ENCODE measurements at regions not wholly inside any gene's neighbourhood (a gene's known extent, or its start where the extent isn't known, plus 50 kb on each side); places are given as distances from the start of the nearest gene placed in this dataset.

GRCh38 chr9:87290241-87291052, 207.2 kb upstream of the DAPK1 start:
- DNase-seq: no peak

- DNase-seq: no peak
Measured at GRCh38 chr9:87292449-87293191, 205.0 kb upstream of the DAPK1 start.

DNA sequence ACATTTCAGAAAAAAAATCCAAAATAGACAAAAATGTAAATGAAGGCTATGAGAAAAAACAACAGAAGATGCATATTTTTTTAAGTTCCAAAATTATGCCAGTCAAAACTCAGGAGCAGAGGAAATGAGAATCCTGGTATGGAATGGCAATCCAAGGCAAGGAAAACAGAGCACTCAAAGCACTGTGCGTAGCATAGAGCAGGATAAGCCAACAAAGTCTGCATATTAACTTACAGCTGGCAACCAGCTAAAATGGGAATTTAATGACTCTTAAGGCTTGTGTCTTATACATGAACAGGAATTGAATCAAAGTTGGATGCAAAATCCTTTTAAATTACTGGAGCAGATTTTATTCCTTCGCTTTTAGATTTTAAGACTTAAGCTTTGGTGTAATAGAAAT, 203.5 kb upstream of the DAPK1 start:
- no peak for DNase-seq

DNA sequence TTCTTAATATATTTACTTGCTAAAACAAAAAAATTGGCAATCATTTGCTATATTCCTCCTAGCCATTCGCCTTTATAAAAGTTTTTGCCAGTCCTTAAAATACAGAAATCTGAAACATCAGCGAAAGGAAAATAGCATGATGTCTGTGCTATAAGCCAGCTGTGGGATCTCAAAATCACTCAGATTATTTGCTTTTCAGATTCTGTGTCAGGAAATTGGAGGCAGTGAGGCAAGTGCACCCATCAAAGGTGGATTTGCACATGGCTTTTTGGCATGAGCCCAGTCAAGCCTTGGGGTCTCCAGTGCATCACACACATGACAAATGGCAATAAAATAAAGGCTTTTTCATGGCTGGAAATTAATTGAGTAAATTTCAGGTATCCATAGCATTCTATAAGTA, 196.8 kb upstream of the DAPK1 start:
- DNase-seq: no peak

- DNase-seq: no peak
Measured at GRCh38 chr9:87301371-87301770, 196.3 kb upstream of the DAPK1 start.

- DNase-seq: no peak
Measured at GRCh38 chr9:87305151-87305550, 192.5 kb upstream of the DAPK1 start.

- DNase-seq: no peak
Measured at GRCh38 chr9:87306006-87306405, 191.7 kb upstream of the DAPK1 start.

GRCh38 chr9:87307848-87308247, 189.8 kb upstream of the DAPK1 start:
- no peak for DNase-seq

- no peak for DNase-seq
Measured at GRCh38 chr9:87309236-87309635, 188.4 kb upstream of the DAPK1 start.

DNA sequence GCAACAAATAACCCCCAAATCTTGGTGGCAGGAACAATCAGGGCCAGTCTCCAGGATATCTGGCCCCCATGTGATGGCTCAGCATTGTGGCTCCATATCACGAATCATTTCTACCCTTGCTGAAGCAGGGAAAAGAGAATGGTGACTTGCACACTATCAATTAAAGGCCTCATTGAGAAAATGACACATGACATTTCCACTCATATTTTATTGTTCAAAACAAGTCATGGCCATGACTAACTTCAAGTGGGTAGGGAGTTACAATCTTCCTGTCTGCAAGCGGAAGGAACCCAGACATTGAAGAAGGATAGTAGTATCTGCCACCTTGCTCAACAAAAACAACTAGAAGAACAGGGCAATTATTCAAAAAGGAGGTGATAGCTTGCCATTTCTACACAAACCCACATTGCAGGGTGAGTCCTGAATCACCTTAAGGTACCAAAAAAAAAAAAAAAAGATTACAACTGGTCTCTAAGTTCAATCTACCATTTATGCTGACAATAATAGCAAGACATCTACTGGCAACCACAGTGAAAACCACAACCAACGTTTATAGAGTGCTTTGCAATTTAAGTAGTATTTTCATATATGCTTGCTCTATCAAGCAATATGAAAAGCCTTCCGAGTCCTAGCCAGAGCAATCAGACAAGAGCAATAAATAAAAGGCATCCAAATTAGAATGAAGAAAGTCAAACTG, 186.7 kb upstream of the DAPK1 start:
- DNase-seq: no peak

DNA sequence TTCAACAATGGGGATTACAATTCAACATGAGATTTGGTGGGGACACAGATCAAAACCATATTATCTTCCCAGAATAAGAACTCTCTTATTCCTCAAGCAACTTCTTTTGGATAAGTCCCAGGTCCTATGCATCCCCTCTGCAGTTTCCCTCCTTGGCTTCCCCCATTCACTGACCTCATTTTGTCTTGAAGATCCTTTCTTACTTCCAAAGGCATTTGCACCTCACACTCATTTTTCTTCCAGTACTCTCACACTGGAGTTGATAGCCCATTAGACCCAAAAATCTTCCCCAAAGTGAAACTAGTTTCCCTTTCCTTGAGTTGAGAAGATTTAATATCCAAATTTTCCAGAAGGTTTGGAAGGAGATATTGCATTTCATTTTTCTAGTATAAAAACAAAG, 178.0 kb upstream of the DAPK1 start:
- DNase-seq: no peak

DNA sequence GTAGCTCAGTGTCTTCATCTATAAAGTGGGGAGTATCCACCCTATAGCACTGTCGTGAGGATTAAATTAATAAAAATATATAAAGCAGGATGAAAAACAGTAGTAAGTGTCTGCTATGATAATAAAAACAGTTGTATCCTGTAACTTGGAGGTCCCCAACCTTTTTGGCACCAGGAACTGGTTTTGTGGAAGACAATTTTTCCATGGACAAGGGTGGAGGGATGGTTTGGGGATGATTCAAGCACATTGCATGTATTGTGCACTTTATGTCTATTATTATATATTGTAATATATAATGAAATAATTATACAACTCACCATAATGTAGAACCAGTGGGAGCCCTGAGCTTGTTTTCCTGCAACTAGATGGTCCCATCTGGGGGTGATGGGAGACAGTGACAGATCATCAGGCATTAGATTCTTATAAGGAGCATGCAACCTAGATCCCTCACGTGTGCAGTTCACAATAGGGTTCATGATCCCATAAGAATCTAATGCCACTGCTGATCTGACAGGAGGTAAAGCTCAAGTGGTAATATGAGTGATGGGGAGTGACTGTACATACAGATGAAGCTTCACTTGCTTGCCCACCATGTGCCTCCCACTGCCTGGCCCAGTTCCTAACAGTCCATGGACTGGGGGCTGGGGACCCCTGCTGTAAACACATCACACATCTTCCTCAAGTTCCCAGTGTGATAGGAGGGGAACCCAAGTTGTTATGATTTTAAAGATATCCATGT, 177.4 kb upstream of the DAPK1 start:
- no peak for DNase-seq

- no peak for DNase-seq
Measured at GRCh38 chr9:87322840-87323635, 174.6 kb upstream of the DAPK1 start.

- no peak for DNase-seq
Measured at GRCh38 chr9:87323928-87324327, 173.7 kb upstream of the DAPK1 start.

DNA sequence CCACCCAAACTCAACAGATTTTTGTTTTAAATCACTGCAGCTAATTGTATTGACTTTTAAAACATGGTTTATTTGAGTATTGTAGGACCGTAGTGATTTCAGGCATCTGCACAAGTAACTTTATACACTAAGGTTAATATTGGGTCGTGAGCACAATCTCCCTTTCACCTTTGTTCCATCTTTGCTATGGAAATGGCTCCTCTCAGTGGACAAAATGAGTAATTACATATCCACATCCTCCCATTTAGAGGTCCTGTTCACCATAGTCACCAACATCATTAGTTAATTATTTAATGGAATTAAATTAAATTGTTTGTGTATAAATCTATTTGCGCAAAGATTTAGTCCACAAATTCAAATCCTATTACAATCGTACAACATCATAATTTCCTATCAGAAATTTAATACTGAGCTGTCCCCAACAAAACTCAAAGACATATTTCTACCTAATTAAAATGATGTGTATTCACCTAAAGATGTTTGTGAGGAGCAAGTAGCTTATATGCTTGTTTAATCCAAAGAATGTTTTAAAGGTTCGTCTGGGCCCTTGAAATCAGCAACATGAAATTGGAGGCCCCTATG, 173.0 kb upstream of the DAPK1 start:
- DNase-seq: no peak

GRCh38 chr9:87327575-87328125, 170.0 kb upstream of the DAPK1 start:
- no peak for DNase-seq

DNA sequence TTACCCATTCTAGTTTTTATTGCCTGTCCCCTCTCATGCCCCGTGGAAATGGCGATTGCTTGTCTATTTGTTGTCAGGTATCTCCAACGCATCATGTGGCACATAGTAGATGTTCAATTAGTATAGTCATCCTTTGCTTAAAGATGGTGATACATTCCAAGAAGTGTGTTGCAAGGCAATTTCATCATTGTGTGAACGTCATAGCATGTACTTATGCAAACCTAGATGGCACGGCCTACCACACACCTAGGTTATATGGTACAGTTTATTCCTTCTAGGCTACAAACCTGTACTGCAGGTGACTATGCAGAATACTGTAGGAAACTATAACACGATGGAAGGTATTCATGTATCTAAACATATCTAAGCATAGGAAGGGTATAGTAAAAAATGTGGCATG, 163.9 kb upstream of the DAPK1 start:
- no peak for DNase-seq

DNA sequence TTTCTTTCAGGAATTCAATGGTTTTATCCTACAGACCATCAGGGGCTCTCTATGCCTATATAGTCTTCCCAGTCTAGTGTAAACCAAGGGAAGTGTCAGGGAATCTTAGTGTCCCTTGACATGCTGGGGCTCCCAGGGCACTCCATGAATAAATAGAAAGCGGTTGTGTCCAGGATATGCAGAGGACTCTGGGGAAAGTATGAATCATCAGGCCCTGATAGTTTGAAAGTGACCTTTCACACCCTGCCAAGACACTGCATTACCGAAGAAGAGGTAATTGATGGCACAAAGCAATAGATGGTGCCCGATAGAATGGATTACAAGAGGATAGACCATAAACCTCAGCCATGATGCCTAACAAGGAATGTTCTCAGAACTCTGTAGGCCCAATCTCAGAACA, 163.3 kb upstream of the DAPK1 start:
- no peak for DNase-seq

- DNase-seq: no peak
Measured at GRCh38 chr9:87336407-87336806, 161.3 kb upstream of the DAPK1 start.

GRCh38 chr9:87336914-87337333, 160.7 kb upstream of the DAPK1 start:
- peak; percentile 11 for DNase-seq

- DNase-seq: no peak
Measured at GRCh38 chr9:87337335-87338087, 160.2 kb upstream of the DAPK1 start.
